ENCODE measurements at regions not wholly inside any gene's neighbourhood (a gene's known extent, or its start where the extent isn't known, plus 50 kb on each side); places are given as distances from the start of the nearest gene placed in this dataset.

GRCh38 chr16:58859958-58860669, 126.0 kb upstream of the GOT2 start (continued):
- TF ChIP-seq BRD9 (IDR thresholded peaks at IDR 0.05; ENCODE audit: low read depth, partially characterized antibody) = no peak
- TF ChIP-seq COPS2 (conservative IDR thresholded peaks at IDR 0.05) = no peak
- peak; percentile 94 for TF ChIP-seq HMBOX1 (IDR thresholded peaks at IDR 0.05)
- peak; percentile 61 for TF ChIP-seq REST (IDR thresholded peaks at IDR 0.05; ENCODE audit: borderline replicate concordance)
- TF ChIP-seq REST (CRISPR knock-in tag; IDR thresholded peaks at IDR 0.05; ENCODE audit: low read depth) = no peak
- TF ChIP-seq JUN (IDR thresholded peaks at IDR 0.05; ENCODE audit: borderline replicate concordance, low read depth, low read length) = peak; percentile 40; the same call in 1 of the 2 replicates
- no peak for TF ChIP-seq JUN (CRISPR knock-in tag; IDR thresholded peaks at IDR 0.05; ENCODE audit: borderline replicate concordance)
- TF ChIP-seq HDAC1 (IDR thresholded peaks at IDR 0.05) = peak in 1 of 2 experiments; percentile 52; a peak in 1 of 4 replicates
- TF ChIP-seq ZNF639 (CRISPR knock-in tag; conservative IDR thresholded peaks at IDR 0.05 in 1 of 2, IDR thresholded peaks at IDR 0.05 in 1 of 2) = peak in 1 of 2 experiments; percentile 66; a peak in 1 of 4 replicates
- TF ChIP-seq TOE1 (IDR thresholded peaks at IDR 0.05; ENCODE audit: borderline replicate concordance) = no peak
- TF ChIP-seq TOE1 (CRISPR knock-in tag; IDR thresholded peaks at IDR 0.05; ENCODE audit: borderline replicate concordance, low read depth) = no peak
- peak; percentile 30 for TF ChIP-seq NEUROD1 (IDR thresholded peaks at IDR 0.05; ENCODE audit: borderline replicate concordance, low read depth, low read length, partially characterized antibody)
- TF ChIP-seq SPI1 (IDR thresholded peaks at IDR 0.05; ENCODE audit: borderline replicate concordance, low read depth, low read length) = peak; percentile 90
- peak; percentile 49; the same call in 1 of the 2 replicates for TF ChIP-seq ELF4 (CRISPR knock-in tag; IDR thresholded peaks at IDR 0.05)
- TF ChIP-seq CEBPB (tag; IDR thresholded peaks at IDR 0.05) = no peak
- peak; percentile 82; the same call in 1 of the 2 replicates for TF ChIP-seq LEF1 (IDR thresholded peaks at IDR 0.05)
- TF ChIP-seq HNRNPLL (IDR thresholded peaks at IDR 0.05; ENCODE audit: low read depth, low read length, poor library complexity, severe bottlenecking) = no peak
